22Rv1 (cell line): ENCODE measurements at regions not wholly inside any gene's neighbourhood (a gene's known extent, or its start where the extent isn't known, plus 50 kb on each side); places are given as distances from the start of the nearest gene placed in this dataset.

Experiments used
- CTCF ChIP-seq: fragments of 450-650 bp; IDR thresholded peaks from 2 replicates; pipeline ENCODE4 v1.5.1; 2017; ENCODE audit warnings: mild to moderate bottlenecking
- ZFX ChIP-seq: fragments of 450-650 bp; IDR thresholded peaks from 2 replicates; pipeline ENCODE4 v1.6.1; 2017; ENCODE audit warnings: antibody characterized with exemption, borderline replicate concordance

DNA sequence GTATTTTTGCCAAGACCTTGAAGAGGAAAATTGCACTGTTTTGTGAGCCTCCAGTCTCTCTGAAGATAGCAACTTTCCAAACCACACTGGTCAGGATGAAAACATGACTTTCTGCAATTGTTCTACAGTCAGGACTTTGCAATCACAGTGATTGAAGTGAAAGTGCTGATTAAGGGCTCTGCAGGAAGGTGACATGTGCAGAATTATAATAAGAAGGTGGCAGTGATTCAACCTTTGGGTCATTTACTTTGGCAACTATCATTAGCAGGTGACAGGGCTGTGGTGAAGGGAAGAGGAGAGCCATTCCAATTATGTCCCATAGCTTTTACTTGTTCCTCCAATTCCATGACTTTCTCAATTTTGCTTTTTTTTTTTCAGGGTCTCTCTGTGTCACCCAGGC lies 350.0 kb upstream of the FZD8 start:
- TF ChIP-seq CTCF (no peak), ZFX (no peak)
